ENCODE measurements at regions not wholly inside any gene's neighbourhood (a gene's known extent, or its start where the extent isn't known, plus 50 kb on each side); places are given as distances from the start of the nearest gene placed in this dataset.
"Not testable (repeated sequence)": the region's sequence is repeated elsewhere in the genome, so short reads cannot be mapped to it uniquely, and the experiment has no call there.

GRCh38 chr4:130753926-130754325 lies 1658.0 kb downstream of the C4orf33 start:
- H3K27ac Mint-ChIP-seq = no peak overlapping the region
- no peak for DNase-seq
- no peak overlapping the region for H3K4me3 ChIP-seq (ENCODE audit: low read length)
- no peaks in the 10 kb centered on the region for H3K4me1 Mint-ChIP-seq (ENCODE audit: low read depth)
- no peaks in the 10 kb centered on the region for H3K36me3 Mint-ChIP-seq (ENCODE audit: low read depth)
- H3K27me3 Mint-ChIP-seq = no peaks in the 10 kb centered on the region
- H3K9me3 ChIP-seq (ENCODE audit: control insufficient read depth in 1 of 2, insufficient read depth in 1 of 2, low read length in 2 of 2) = peaks cover 0 to 3% of the 10 kb centered on the region in 2 experiments
- intact Hi-C loops (cut with DNase I, micrococcal nuclease) = no loop called here
- H3K4me3 Mint-ChIP-seq = no peak overlapping the region
- no peak for TF ChIP-seq CTCF (IDR thresholded peaks at IDR 0.05)
- no peaks in the 10 kb centered on the region for H3K4me1 ChIP-seq (ENCODE audit: insufficient read depth, low read length)
- POLR2A ChIA-PET = no interaction called here
- ATAC-seq (ENCODE audit: poor library complexity) = no peak
- no peaks in the 10 kb centered on the region for H3K27me3 ChIP-seq (ENCODE audit: control insufficient read depth in 1 of 2, insufficient read depth in 2 of 2, low read length in 2 of 2)
- CTCF ChIA-PET = no interaction called here
- no peak overlapping the region for H3K27ac ChIP-seq (ENCODE audit: low read depth in 1 of 2, low read length in 2 of 2)
- peaks cover 2% of the 10 kb centered on the region for H3K9me3 Mint-ChIP-seq
- H3K36me3 ChIP-seq (ENCODE audit: insufficient read depth, low read length) = no peaks in the 10 kb centered on the region

- no peaks in the 10 kb centered on the region for H3K4me1 Mint-ChIP-seq (ENCODE audit: low read depth)
- DNase-seq (no peak), ATAC-seq (ENCODE audit: poor library complexity) (no peak)
- Histone ChIP-seq H3K36me3 (ENCODE audit: insufficient read depth, low read length) (no peaks in the 10 kb centered on the region), H3K27ac (ENCODE audit: low read depth in 1 of 2, low read length in 2 of 2) (no peak overlapping the region), H3K4me1 (ENCODE audit: insufficient read depth, low read length) (no peaks in the 10 kb centered on the region), H3K27me3 (ENCODE audit: control insufficient read depth in 1 of 2, insufficient read depth in 2 of 2, low read length in 2 of 2) (no peaks in the 10 kb centered on the region), H3K9me3 (ENCODE audit: control insufficient read depth in 1 of 2, insufficient read depth in 1 of 2, low read length in 2 of 2) (peaks cover 0 to 3% of the 10 kb centered on the region in 2 experiments), H3K4me3 (ENCODE audit: low read length) (no peak overlapping the region)
- CTCF ChIA-PET = no interaction called here
- no peaks in the 10 kb centered on the region for H3K36me3 Mint-ChIP-seq (ENCODE audit: low read depth)
- H3K9me3 Mint-ChIP-seq = peaks cover 3% of the 10 kb centered on the region
- intact Hi-C loops (cut with DNase I, micrococcal nuclease) = no loop called here
- H3K4me3 Mint-ChIP-seq = no peak overlapping the region
- no peak for TF ChIP-seq CTCF (IDR thresholded peaks at IDR 0.05)
- no peaks in the 10 kb centered on the region for H3K27me3 Mint-ChIP-seq
- POLR2A ChIA-PET = no interaction called here
- H3K27ac Mint-ChIP-seq = no peak overlapping the region
Measured at GRCh38 chr4:130760246-130760645, 1664.3 kb downstream of the C4orf33 start.

GRCh38 chr4:130767384-130767783 lies 1671.4 kb downstream of the C4orf33 start:
- H3K9me3 ChIP-seq (ENCODE audit: control insufficient read depth in 1 of 2, insufficient read depth in 1 of 2, low read length in 2 of 2); CTCF ChIA-PET; H3K4me1 Mint-ChIP-seq (ENCODE audit: low read depth); H3K27ac Mint-ChIP-seq; H3K4me1 ChIP-seq (ENCODE audit: insufficient read depth, low read length); H3K36me3 Mint-ChIP-seq (ENCODE audit: low read depth); H3K9me3 Mint-ChIP-seq; H3K4me3 Mint-ChIP-seq; H3K36me3 ChIP-seq (ENCODE audit: insufficient read depth, low read length); ATAC-seq (ENCODE audit: poor library complexity); H3K27ac ChIP-seq (ENCODE audit: low read depth in 1 of 2, low read length in 2 of 2); H3K4me3 ChIP-seq (ENCODE audit: low read length); H3K27me3 Mint-ChIP-seq; DNase-seq; intact Hi-C loops (cut with DNase I, micrococcal nuclease); H3K27me3 ChIP-seq (ENCODE audit: control insufficient read depth in 1 of 2, insufficient read depth in 2 of 2, low read length in 2 of 2); POLR2A ChIA-PET: not testable (repeated sequence)

- POLR2A ChIA-PET; H3K4me3 ChIP-seq (ENCODE audit: low read length); CTCF ChIA-PET; H3K36me3 ChIP-seq (ENCODE audit: insufficient read depth, low read length); intact Hi-C loops (cut with DNase I, micrococcal nuclease); H3K27me3 ChIP-seq (ENCODE audit: control insufficient read depth in 1 of 2, insufficient read depth in 2 of 2, low read length in 2 of 2); DNase-seq; H3K4me3 Mint-ChIP-seq; H3K9me3 ChIP-seq (ENCODE audit: control insufficient read depth in 1 of 2, insufficient read depth in 1 of 2, low read length in 2 of 2); H3K27ac Mint-ChIP-seq; ATAC-seq (ENCODE audit: poor library complexity); H3K4me1 ChIP-seq (ENCODE audit: insufficient read depth, low read length); H3K4me1 Mint-ChIP-seq (ENCODE audit: low read depth); H3K9me3 Mint-ChIP-seq; H3K36me3 Mint-ChIP-seq (ENCODE audit: low read depth); H3K27me3 Mint-ChIP-seq; H3K27ac ChIP-seq (ENCODE audit: low read depth in 1 of 2, low read length in 2 of 2): not testable (repeated sequence)
Measured at GRCh38 chr4:130772966-130773365, 1677.0 kb downstream of the C4orf33 start.

All from CD4-positive, alpha-beta T cell (primary cell).